Caco-2 (cell line): ENCODE measurements at regions not wholly inside any gene's neighbourhood (a gene's known extent, or its start where the extent isn't known, plus 50 kb on each side); places are given as distances from the start of the nearest gene placed in this dataset.

Experiments
- BruUV-seq: library from RNA; stranded (reverse); fragments of 400-500 nt; replicated peaks from 2 replicates; lab custom pipeline; 2021; lab: Mats Ljungman, UMichigan
- CTCF ChIA-PET: fragments of 300-600 bp; sonication (Branson Sonifier 250); formaldehyde crosslinking; loops from one replicate; lab custom pipeline; 2022; ENCODE audit warnings: antibody characterized with exemption; lab: Charles Lee
- POLR2A ChIA-PET: fragments of 300-600 bp; sonication (Branson Sonifier 250); formaldehyde crosslinking; loops from one replicate; lab custom pipeline; 2022; ENCODE audit warnings: antibody characterized with exemption; lab: Charles Lee
- DNase-seq, 2 experiments: peaks; one replicate each; pipeline versions ENCODE4 v3.0.0 to v3.0.0-alpha.2; 2020 to 2022
- H3K27me3 ChIP-seq: replicated peaks from 2 replicates; pipeline ENCODE4 v1.6.0; 2011; ENCODE audit warnings: low read length; ENCODE audit not compliant: control insufficient read depth, insufficient read depth
- H3K36me3 ChIP-seq: 2 replicates; pipeline ENCODE4 v1.5.1; 2011; ENCODE audit warnings: low read length; ENCODE audit not compliant: control insufficient read depth, insufficient read depth
- H3K4me1 ChIP-seq: fragments of 250-450 bp; sonication (Bioruptor Pico); 2 replicates; pipeline ENCODE4 v1.5.1; 2020; ENCODE audit warnings: mild to moderate bottlenecking
- H3K4me3 ChIP-seq: 2 replicates; pipeline ENCODE4 v1.5.1; 2011; ENCODE audit warnings: low read depth, mild to moderate bottlenecking, control low read depth, low read length
- H3K9me3 ChIP-seq: fragments of 250-450 bp; sonication (Bioruptor Pico); 2 replicates; pipeline ENCODE4 v1.5.1; 2020; ENCODE audit warnings: mild to moderate bottlenecking, moderate library complexity
- H3K27ac Mint-ChIP-seq: one replicate; pipeline ENCODE4 v1.8.0; 2022; ENCODE audit warnings: mixed read lengths; ENCODE audit not compliant: unreplicated experiment
- H3K27me3 Mint-ChIP-seq: one replicate; pipeline ENCODE4 v1.8.0; 2022; ENCODE audit warnings: mixed read lengths; ENCODE audit not compliant: insufficient read depth, unreplicated experiment
- H3K36me3 Mint-ChIP-seq: one replicate; pipeline ENCODE4 v1.8.0; 2022; ENCODE audit warnings: mild to moderate bottlenecking, mixed read lengths; ENCODE audit not compliant: insufficient read depth, unreplicated experiment
- H3K4me1 Mint-ChIP-seq: one replicate; pipeline ENCODE4 v1.8.0; 2022; ENCODE audit warnings: low read depth, mixed read lengths; ENCODE audit not compliant: unreplicated experiment
- H3K4me3 Mint-ChIP-seq: one replicate; pipeline ENCODE4 v1.8.0; 2022; ENCODE audit warnings: mild to moderate bottlenecking, moderate library complexity, mixed read lengths; ENCODE audit not compliant: unreplicated experiment
- H3K9me3 Mint-ChIP-seq: one replicate; pipeline ENCODE4 v1.8.0; 2022; ENCODE audit warnings: mixed read lengths; ENCODE audit not compliant: unreplicated experiment
- CTCF ChIP-seq, 2 experiments: fragments of 200-600 bp in 1 of 2; IDR thresholded peaks; 1 replicate in 1 of 2; 2 replicates in 1 of 2; pipeline versions ENCODE4 v1.5.1 to v1.8.0; 2011 to 2022; ENCODE audit warnings: antibody characterized with exemption in 1 of 2, control low read depth in 1 of 2, inconsistent platforms in 1 of 2, low read depth in 1 of 2, low read length in 1 of 2, mild to moderate bottlenecking in 1 of 2, moderate library complexity in 1 of 2; ENCODE audit not compliant: insufficient read depth in 1 of 2, severe bottlenecking in 1 of 2, unreplicated experiment in 1 of 2
- intact Hi-C: fragments of 100-400 bp; cut with micrococcal nuclease; formaldehyde crosslinking; loops from one replicate; pipeline ENCODE4 v1.10.0; 2022; ENCODE audit not compliant: unreplicated experiment

DNA sequence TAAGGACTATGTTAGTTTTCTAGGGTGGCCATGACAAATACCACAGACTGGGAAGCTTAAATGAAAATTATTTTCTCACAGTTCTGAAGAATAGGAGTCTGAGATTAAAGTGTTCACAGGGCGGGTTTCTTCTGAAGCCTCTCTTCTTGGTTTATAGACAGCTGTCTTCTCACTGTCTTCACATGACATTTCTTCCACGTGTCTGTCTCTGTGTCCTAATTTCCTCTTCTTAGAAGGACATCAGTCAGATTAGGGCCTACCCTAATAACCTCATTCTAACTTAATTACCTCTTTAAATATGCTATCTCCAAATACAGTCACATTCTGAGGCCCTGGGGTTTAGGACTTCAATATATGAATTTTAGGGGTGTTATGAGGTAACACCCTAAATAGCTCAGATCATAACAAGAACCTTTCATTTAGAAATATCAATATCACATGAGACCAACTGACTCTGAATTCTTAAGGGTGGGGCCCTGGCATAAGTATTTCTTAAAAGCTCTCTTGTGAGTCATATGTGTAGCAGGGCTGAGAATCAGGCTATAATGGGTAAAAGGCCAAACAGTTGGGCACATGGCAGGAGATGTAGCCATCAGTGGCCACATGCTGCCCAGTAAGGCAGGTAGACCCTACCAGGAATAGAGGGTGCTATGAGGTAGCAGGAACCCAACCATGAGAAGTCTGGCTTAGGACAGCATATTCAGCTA is 62.0 kb upstream of the TENT5A start:
- no peaks in the 10 kb centered on the region for H3K27me3 Mint-ChIP-seq
- no TSS peak for BruUV-seq
- ChIA-PET CTCF (no interaction called here), POLR2A (interaction anchor here (0.5 to 0.7 kb wide), 2 partner anchors 62 to 190 kb away, joined by 3 to 9 read pairs; no protein-coding TSS in a partner anchor)
- peaks cover 16% of the 10 kb centered on the region for H3K4me1 ChIP-seq
- H3K27ac Mint-ChIP-seq = no peak overlapping the region
- no peaks in the 10 kb centered on the region for H3K27me3 ChIP-seq
- no peaks in the 10 kb centered on the region for H3K9me3 Mint-ChIP-seq
- no peaks in the 10 kb centered on the region for H3K36me3 Mint-ChIP-seq
- no peaks in the 10 kb centered on the region for H3K9me3 ChIP-seq
- DNase-seq = no peak
- no peak overlapping the region for H3K4me3 ChIP-seq
- H3K36me3 ChIP-seq = no peaks in the 10 kb centered on the region
- peaks cover 20% of the 10 kb centered on the region for H3K4me1 Mint-ChIP-seq
- intact Hi-C loops = no loop called here
- no peak overlapping the region for H3K4me3 Mint-ChIP-seq
- TF ChIP-seq CTCF (IDR thresholded peaks at IDR 0.05; ENCODE audit: insufficient read depth in 1 of 2, low read depth in 1 of 2, low read length in 1 of 2, severe bottlenecking in 1 of 2, unreplicated experiment in 1 of 2) = no peak

GRCh38 chr6:81813305-81813704 is 60.8 kb upstream of the TENT5A start:
- Histone ChIP-seq H3K9me3 (no peaks in the 10 kb centered on the region), H3K4me3 (no peak overlapping the region), H3K4me1 (peaks cover 16% of the 10 kb centered on the region), H3K36me3 (no peaks in the 10 kb centered on the region), H3K27me3 (no peaks in the 10 kb centered on the region)
- Mint-ChIP-seq H3K27ac (no peak overlapping the region), H3K4me1 (peaks cover 20% of the 10 kb centered on the region), H3K36me3 (no peaks in the 10 kb centered on the region), H3K9me3 (no peaks in the 10 kb centered on the region), H3K27me3 (no peaks in the 10 kb centered on the region), H3K4me3 (no peak overlapping the region)
- ChIA-PET CTCF (no interaction called here), POLR2A (no interaction called here)
- no peak for TF ChIP-seq CTCF (IDR thresholded peaks at IDR 0.05; ENCODE audit: insufficient read depth in 1 of 2, low read depth in 1 of 2, low read length in 1 of 2, severe bottlenecking in 1 of 2, unreplicated experiment in 1 of 2)
- BruUV-seq = no TSS peak
- intact Hi-C loops = no loop called here
- DNase-seq = no peak

DNA sequence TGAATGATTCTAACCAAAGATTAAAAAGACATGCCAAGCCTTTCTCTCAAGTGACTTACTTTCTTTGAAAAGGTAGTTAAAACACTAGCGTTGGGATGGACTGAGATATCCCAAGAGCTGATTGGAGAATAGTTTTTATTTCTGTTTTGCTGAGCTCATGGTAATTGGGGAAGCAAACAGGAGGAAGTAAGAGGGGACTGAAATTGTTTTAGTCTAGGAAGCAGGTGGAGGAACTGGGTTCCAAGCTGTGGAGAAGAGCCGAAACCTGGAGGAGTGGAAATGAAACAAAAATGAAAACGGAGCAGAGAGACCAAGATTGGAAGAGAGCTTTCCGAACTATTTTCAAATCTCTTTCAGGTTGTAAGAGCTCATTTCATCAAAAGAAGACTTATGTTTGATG is 59.9 kb upstream of the TENT5A start:
- peak overlapping the region; percentile 17 for H3K27ac Mint-ChIP-seq
- no peak for DNase-seq
- no peaks in the 10 kb centered on the region for H3K9me3 ChIP-seq
- H3K4me3 ChIP-seq = no peak overlapping the region
- peaks cover 20% of the 10 kb centered on the region for H3K4me1 Mint-ChIP-seq
- no peaks in the 10 kb centered on the region for H3K36me3 Mint-ChIP-seq
- H3K4me3 Mint-ChIP-seq = no peak overlapping the region
- intact Hi-C loops = no loop called here
- ChIA-PET POLR2A (no interaction called here), CTCF (no interaction called here)
- H3K27me3 Mint-ChIP-seq = no peaks in the 10 kb centered on the region
- no TSS peak for BruUV-seq
- TF ChIP-seq CTCF (IDR thresholded peaks at IDR 0.05; ENCODE audit: insufficient read depth in 1 of 2, low read depth in 1 of 2, low read length in 1 of 2, severe bottlenecking in 1 of 2, unreplicated experiment in 1 of 2) = no peak
- H3K27me3 ChIP-seq = no peaks in the 10 kb centered on the region
- peaks cover 19% of the 10 kb centered on the region for H3K4me1 ChIP-seq
- no peaks in the 10 kb centered on the region for H3K36me3 ChIP-seq
- H3K9me3 Mint-ChIP-seq = no peaks in the 10 kb centered on the region
